ENCODE measurements at regions not wholly inside any gene's neighbourhood (a gene's known extent, or its start where the extent isn't known, plus 50 kb on each side); places are given as distances from the start of the nearest gene placed in this dataset.

DNA sequence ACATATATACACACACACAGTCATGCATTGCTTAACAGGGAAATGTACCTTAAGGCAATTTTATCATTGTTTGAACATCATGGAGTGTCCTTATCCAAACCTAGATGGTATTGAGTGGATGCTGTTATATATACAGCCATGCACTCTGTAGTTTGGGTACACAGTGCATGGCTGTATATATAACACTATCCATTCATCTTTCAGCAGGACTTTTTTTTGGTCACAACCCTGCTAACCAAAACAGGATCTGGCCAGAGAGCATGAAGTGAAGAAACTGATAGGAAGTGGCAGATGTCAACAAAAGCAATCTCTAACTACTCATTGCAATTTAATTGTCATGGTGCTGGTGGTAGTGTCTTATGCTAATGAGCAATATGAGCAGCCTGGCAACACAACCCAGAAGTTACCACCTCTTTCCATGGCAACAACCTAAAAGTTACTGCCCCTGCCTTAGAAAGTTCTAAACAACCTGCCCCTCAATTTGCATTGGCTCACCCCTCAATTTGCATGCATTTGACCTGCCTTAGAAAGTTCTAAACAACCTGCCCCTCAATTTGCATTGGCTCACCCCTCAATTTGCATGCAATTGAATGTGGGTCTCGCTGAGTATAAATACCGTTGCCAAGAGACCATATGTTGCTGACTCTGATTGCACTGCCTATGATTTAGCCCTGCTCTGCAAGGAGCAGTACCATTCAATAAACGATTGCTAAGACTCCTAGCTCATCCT lies 434.9 kb downstream of the DSEL start:
- Histone ChIP-seq H3K4me3 (replicated peaks in 1 of 2; ENCODE audit: low read depth in 1 of 2, low read length in 2 of 2) (no peak overlapping the region), H3K4me1 (ENCODE audit: control insufficient read depth in 1 of 2, insufficient read depth in 2 of 2, low read length in 2 of 2) (no peaks in the 10 kb centered on the region), H3K27me3 (ENCODE audit: insufficient read depth, low read length) (no peaks in the 10 kb centered on the region), H3K79me2 (ENCODE audit: insufficient read depth, low read length) (no peaks in the 10 kb centered on the region), H4K20me1 (ENCODE audit: insufficient read depth) (no peaks in the 10 kb centered on the region), H3K9me3 (ENCODE audit: control insufficient read depth in 1 of 2, insufficient read depth in 1 of 2, low read depth in 1 of 2, low read length in 2 of 2) (peaks cover 11 to 19% of the 10 kb centered on the region in 2 experiments; a peak in 3 of 4 replicates), H3K4me2 (ENCODE audit: low read length) (no peak overlapping the region), H3K9me2 (ENCODE audit: insufficient read depth) (no peaks in the 10 kb centered on the region), H2AFZ (ENCODE audit: low read depth, low read length, poor library complexity, severe bottlenecking) (no peak overlapping the region), H3K27ac (ENCODE audit: low read depth, low read length) (no peak overlapping the region), H3K36me3 (ENCODE audit: control insufficient read depth in 1 of 2, insufficient read depth in 2 of 2, low read length in 2 of 2) (no peaks in the 10 kb centered on the region), H3K9ac (ENCODE audit: low read length) (no peak overlapping the region)
- TF ChIP-seq MAX (IDR thresholded peaks at IDR 0.05) = no peak
- no peak for TF ChIP-seq EZH2phosphoT487 (IDR thresholded peaks at IDR 0.05; ENCODE audit: borderline replicate concordance)
- TF ChIP-seq EGR1 (IDR thresholded peaks at IDR 0.05; ENCODE audit: low read depth) = no peak
- TF ChIP-seq SP1 (IDR thresholded peaks at IDR 0.05; ENCODE audit: low read depth) = no peak
- TF ChIP-seq CBX3 (IDR thresholded peaks at IDR 0.05; ENCODE audit: low read depth) = no peak
- no peak for TF ChIP-seq SRF (IDR thresholded peaks at IDR 0.05; ENCODE audit: low read depth)
- no peak for TF ChIP-seq ZFX (IDR thresholded peaks at IDR 0.05)
- no peak for TF ChIP-seq CTCF (IDR thresholded peaks at IDR 0.05 in 2 of 3, conservative IDR thresholded peaks at IDR 0.05 in 1 of 3; ENCODE audit: borderline replicate concordance in 1 of 3, insufficient read depth in 1 of 3, low read depth in 2 of 3, low read length in 2 of 3)
- no peak for TF ChIP-seq YY1 (IDR thresholded peaks at IDR 0.05; ENCODE audit: extremely low read depth, insufficient replicate concordance, low read depth, low read length)
- TF ChIP-seq TCF7L2 (IDR thresholded peaks at IDR 0.05; ENCODE audit: borderline replicate concordance, extremely low read depth, insufficient read depth, insufficient read length) = no peak
- TF ChIP-seq SIN3A (IDR thresholded peaks at IDR 0.05; ENCODE audit: low read depth) = no peak
- TF ChIP-seq JUND (IDR thresholded peaks at IDR 0.05) = no peak
- no peak for TF ChIP-seq ZNF274 (IDR thresholded peaks at IDR 0.05; ENCODE audit: low read depth, low read length)
- TF ChIP-seq, protein P1, sequence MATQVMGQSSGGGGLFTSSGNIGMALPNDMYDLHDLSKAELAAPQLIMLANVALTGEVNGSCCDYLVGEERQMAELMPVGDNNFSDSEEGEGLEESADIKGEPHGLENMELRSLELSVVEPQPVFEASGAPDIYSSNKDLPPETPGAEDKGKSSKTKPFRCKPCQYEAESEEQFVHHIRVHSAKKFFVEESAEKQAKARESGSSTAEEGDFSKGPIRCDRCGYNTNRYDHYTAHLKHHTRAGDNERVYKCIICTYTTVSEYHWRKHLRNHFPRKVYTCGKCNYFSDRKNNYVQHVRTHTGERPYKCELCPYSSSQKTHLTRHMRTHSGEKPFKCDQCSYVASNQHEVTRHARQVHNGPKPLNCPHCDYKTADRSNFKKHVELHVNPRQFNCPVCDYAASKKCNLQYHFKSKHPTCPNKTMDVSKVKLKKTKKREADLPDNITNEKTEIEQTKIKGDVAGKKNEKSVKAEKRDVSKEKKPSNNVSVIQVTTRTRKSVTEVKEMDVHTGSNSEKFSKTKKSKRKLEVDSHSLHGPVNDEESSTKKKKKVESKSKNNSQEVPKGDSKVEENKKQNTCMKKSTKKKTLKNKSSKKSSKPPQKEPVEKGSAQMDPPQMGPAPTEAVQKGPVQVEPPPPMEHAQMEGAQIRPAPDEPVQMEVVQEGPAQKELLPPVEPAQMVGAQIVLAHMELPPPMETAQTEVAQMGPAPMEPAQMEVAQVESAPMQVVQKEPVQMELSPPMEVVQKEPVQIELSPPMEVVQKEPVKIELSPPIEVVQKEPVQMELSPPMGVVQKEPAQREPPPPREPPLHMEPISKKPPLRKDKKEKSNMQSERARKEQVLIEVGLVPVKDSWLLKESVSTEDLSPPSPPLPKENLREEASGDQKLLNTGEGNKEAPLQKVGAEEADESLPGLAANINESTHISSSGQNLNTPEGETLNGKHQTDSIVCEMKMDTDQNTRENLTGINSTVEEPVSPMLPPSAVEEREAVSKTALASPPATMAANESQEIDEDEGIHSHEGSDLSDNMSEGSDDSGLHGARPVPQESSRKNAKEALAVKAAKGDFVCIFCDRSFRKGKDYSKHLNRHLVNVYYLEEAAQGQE (IDR thresholded peaks at IDR 0.05; ENCODE audit: low read depth) = no peak
- POLR2A ChIA-PET = no interaction called here
- CTCF ChIA-PET = no interaction called here
- intact Hi-C loops (cut with micrococcal nuclease) = no loop called here
- ATAC-seq (no peak), DNase-seq (ENCODE audit: low read depth, low spot score) (no peak)
- BruUV-seq (replicated peaks) = no TSS peak
- RAD21 ChIA-PET (ENCODE audit: low non-redundant PET in 1 of 2, low total read pairs in 2 of 2, uncharacterized antibody in 2 of 2, unreplicated experiment in 2 of 2) = no interaction called here

Data from HCT116 (cell line).